ENCODE measurements at regions not wholly inside any gene's neighbourhood (a gene's known extent, or its start where the extent isn't known, plus 50 kb on each side); places are given as distances from the start of the nearest gene placed in this dataset.
"Not testable (repeated sequence)": the region's sequence is repeated elsewhere in the genome, so short reads cannot be mapped to it uniquely, and the experiment has no call there.

GRCh38 chr21:14617040-14617393 lies 70.9 kb upstream of the SAMSN1 start:
- H3K36me3 ChIP-seq (ENCODE audit: insufficient read depth, low read length): no peaks in the 10 kb centered on the region
- H3K27ac ChIP-seq: no peak overlapping the region
- H3K9me3 ChIP-seq (ENCODE audit: low read depth, low read length): no peaks in the 10 kb centered on the region
- no peak overlapping the region for H3K4me3 ChIP-seq
- no peak overlapping the region for H3K9ac ChIP-seq (ENCODE audit: insufficient read length)
- no peak for DNase-seq (ENCODE audit: low read depth, low spot score)
- no peak for TF ChIP-seq POLR2AphosphoS5 (IDR thresholded peaks at IDR 0.05; ENCODE audit: borderline replicate concordance, low read depth, low read length)
- no peak for TF ChIP-seq EZH2 (IDR thresholded peaks at IDR 0.05)
- no peak for TF ChIP-seq FOXP2 (optimal IDR thresholded peaks at IDR 0.05; ENCODE audit: control extremely low read depth, extremely low read length, insufficient read depth)

- Histone ChIP-seq H3K9ac (ENCODE audit: insufficient read length) (no peak overlapping the region), H3K27ac (no peak overlapping the region), H3K36me3 (ENCODE audit: insufficient read depth, low read length) (no peaks in the 10 kb centered on the region)
Measured at GRCh38 chr21:14616380-14617039, 70.4 kb upstream of the SAMSN1 start.

DNA sequence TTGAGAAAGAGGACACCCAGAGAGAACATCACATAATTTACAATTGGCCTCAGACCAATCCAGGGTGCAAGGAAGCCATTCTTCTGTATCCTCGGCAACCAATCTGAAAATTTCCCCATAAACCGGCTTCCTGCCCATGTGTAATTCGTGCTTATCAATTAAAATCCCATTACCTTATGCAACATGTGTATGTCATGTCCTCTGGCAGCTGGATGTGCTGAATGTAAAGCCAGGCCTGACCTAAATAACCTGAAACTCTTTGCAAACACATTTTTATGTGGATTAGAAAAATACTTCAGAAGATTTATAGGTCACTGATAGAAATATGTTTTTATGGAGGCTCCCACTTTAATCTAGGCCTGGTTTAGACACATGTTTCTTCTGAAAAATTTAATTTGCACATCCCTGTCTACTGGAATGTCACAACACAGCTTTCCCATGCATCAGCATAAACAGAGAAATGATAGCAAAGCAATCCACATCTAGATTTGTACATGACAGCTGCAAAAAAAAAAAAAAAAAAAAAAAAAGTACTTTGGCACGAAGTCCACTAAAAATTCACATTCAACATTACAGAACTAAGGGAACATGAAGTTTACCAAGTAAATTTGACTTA lies 69.4 kb upstream of the SAMSN1 start:
- Histone ChIP-seq H3K27ac (no peak overlapping the region), H3K36me3 (ENCODE audit: insufficient read depth, low read length) (no peaks in the 10 kb centered on the region), H3K9me3 (ENCODE audit: low read depth, low read length) (no peaks in the 10 kb centered on the region), H3K4me3 (no peak overlapping the region), H3K9ac (ENCODE audit: insufficient read length) (no peak overlapping the region)
- no peak for DNase-seq (ENCODE audit: low read depth, low spot score)
- no peak for TF ChIP-seq FOXP2 (optimal IDR thresholded peaks at IDR 0.05; ENCODE audit: control extremely low read depth, extremely low read length, insufficient read depth)
- no peak for TF ChIP-seq EZH2 (IDR thresholded peaks at IDR 0.05)
- no peak for TF ChIP-seq POLR2AphosphoS5 (IDR thresholded peaks at IDR 0.05; ENCODE audit: borderline replicate concordance, low read depth, low read length)

More at GRCh38 chr21:14616380-14617039, 70.4 kb upstream of the SAMSN1 start:
- Histone ChIP-seq H3K9me3 (ENCODE audit: low read depth, low read length) (no peaks in the 10 kb centered on the region), H3K4me3 (no peak overlapping the region)
- TF ChIP-seq POLR2AphosphoS5 (IDR thresholded peaks at IDR 0.05; ENCODE audit: borderline replicate concordance, low read depth, low read length) (no peak), FOXP2 (optimal IDR thresholded peaks at IDR 0.05; ENCODE audit: control extremely low read depth, extremely low read length, insufficient read depth) (no peak), EZH2 (IDR thresholded peaks at IDR 0.05) (no peak)
- no peak for DNase-seq (ENCODE audit: low read depth, low spot score)

DNA sequence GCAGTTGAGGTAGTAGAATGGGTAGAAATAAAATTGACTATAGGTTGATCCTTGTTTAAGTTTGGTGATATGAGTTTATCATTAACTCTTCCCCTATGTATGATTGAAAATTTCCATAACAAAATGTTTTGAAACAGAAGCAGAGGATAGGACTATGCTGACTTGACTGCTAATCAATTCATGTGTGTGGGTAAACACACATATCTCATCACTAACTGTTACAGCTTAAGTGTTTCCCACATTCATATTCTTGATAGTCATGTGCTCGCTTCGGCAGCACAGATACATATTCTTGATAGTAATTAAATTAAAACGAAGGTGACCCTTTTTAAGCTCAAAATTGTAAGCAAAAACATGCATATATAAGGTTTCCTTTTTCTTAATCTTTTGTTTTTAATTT lies 68.2 kb upstream of the SAMSN1 start:
- no peak overlapping the region for H3K9ac ChIP-seq (ENCODE audit: insufficient read length)

GRCh38 chr21:14613486-14614224 lies 67.5 kb upstream of the SAMSN1 start:
- Histone ChIP-seq H3K27ac (no peak overlapping the region), H3K4me3 (no peak overlapping the region), H3K36me3 (ENCODE audit: insufficient read depth, low read length) (no peaks in the 10 kb centered on the region), H3K9ac (ENCODE audit: insufficient read length) (no peak overlapping the region), H3K9me3 (ENCODE audit: low read depth, low read length) (no peaks in the 10 kb centered on the region)
- no peak for DNase-seq (ENCODE audit: low read depth, low spot score)
- TF ChIP-seq POLR2AphosphoS5 (IDR thresholded peaks at IDR 0.05; ENCODE audit: borderline replicate concordance, low read depth, low read length) (no peak), FOXP2 (optimal IDR thresholded peaks at IDR 0.05; ENCODE audit: control extremely low read depth, extremely low read length, insufficient read depth) (no peak), EZH2 (IDR thresholded peaks at IDR 0.05) (no peak)

More for the DNA sequence above, 68.2 kb upstream of the SAMSN1 start:
- Histone ChIP-seq H3K9me3 (ENCODE audit: low read depth, low read length) (no peaks in the 10 kb centered on the region), H3K4me3 (no peak overlapping the region), H3K36me3 (ENCODE audit: insufficient read depth, low read length) (no peaks in the 10 kb centered on the region), H3K27ac (no peak overlapping the region)
- no peak for TF ChIP-seq FOXP2 (optimal IDR thresholded peaks at IDR 0.05; ENCODE audit: control extremely low read depth, extremely low read length, insufficient read depth)
- TF ChIP-seq POLR2AphosphoS5 (IDR thresholded peaks at IDR 0.05; ENCODE audit: borderline replicate concordance, low read depth, low read length): no peak
- no peak for TF ChIP-seq EZH2 (IDR thresholded peaks at IDR 0.05)
- no peak for DNase-seq (ENCODE audit: low read depth, low spot score)

GRCh38 chr21:14610119-14610518 lies 64.0 kb upstream of the SAMSN1 start:
- not testable (repeated sequence) for H3K4me3 ChIP-seq; H3K36me3 ChIP-seq (ENCODE audit: insufficient read depth, low read length)

DNA sequence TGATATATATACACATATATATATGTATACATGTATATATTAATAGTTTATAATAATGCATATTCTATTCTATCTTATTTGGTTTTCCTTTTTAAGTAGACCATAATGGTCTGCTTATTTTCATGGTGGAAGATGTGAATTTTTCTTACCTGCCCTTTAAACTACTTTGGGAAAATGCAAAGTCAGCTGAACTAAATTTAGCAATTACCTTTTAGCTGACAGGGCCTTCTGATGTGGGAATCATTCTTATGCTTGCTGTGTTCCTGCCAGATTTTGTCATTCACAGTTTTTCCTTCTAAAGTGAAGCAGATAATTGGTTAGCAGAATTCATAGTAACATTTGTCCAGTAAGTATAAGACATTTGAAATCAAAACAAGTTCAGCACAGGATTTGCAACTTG lies 63.2 kb upstream of the SAMSN1 start:
- no peak for DNase-seq (ENCODE audit: low read depth, low spot score)
- Histone ChIP-seq H3K9ac (ENCODE audit: insufficient read length) (no peak overlapping the region), H3K27ac (no peak overlapping the region), H3K36me3 (ENCODE audit: insufficient read depth, low read length) (no peaks in the 10 kb centered on the region), H3K9me3 (ENCODE audit: low read depth, low read length) (no peaks in the 10 kb centered on the region), H3K4me3 (no peak overlapping the region)
- TF ChIP-seq POLR2AphosphoS5 (IDR thresholded peaks at IDR 0.05; ENCODE audit: borderline replicate concordance, low read depth, low read length) (no peak), FOXP2 (optimal IDR thresholded peaks at IDR 0.05; ENCODE audit: control extremely low read depth, extremely low read length, insufficient read depth) (no peak), EZH2 (IDR thresholded peaks at IDR 0.05) (no peak)

More at GRCh38 chr21:14610119-14610518, 64.0 kb upstream of the SAMSN1 start:
- H3K9me3 ChIP-seq (ENCODE audit: low read depth, low read length); DNase-seq (ENCODE audit: low read depth, low spot score); H3K9ac ChIP-seq (ENCODE audit: insufficient read length); H3K27ac ChIP-seq: not testable (repeated sequence)

GRCh38 chr21:14607262-14607661 lies 61.1 kb upstream of the SAMSN1 start:
- H3K27ac ChIP-seq: no peak overlapping the region
- DNase-seq (ENCODE audit: low read depth, low spot score): no peak
- no peak overlapping the region for H3K4me3 ChIP-seq
- no peaks in the 10 kb centered on the region for H3K9me3 ChIP-seq (ENCODE audit: low read depth, low read length)
- TF ChIP-seq EZH2 (IDR thresholded peaks at IDR 0.05) (no peak), POLR2AphosphoS5 (IDR thresholded peaks at IDR 0.05; ENCODE audit: borderline replicate concordance, low read depth, low read length) (no peak), FOXP2 (optimal IDR thresholded peaks at IDR 0.05; ENCODE audit: control extremely low read depth, extremely low read length, insufficient read depth) (no peak)
- H3K9ac ChIP-seq (ENCODE audit: insufficient read length): no peak overlapping the region
- no peaks in the 10 kb centered on the region for H3K36me3 ChIP-seq (ENCODE audit: insufficient read depth, low read length)
